Suprapubic skin (tissue), 4 donors: ENCODE measurements at regions not wholly inside any gene's neighbourhood (a gene's known extent, or its start where the extent isn't known, plus 50 kb on each side); places are given as distances from the start of the nearest gene placed in this dataset.

Experiments used
- DNase-seq, 2 donors: peaks; one replicate each; pipeline ENCODE4 v3.0.0-alpha.2; 2019; ENCODE audit warnings: low spot score in 2 of 2
- H3K27ac ChIP-seq: fragments of 200-600 bp; sonication (generic); one replicate; pipeline ENCODE4 v1.5.1; 2019
- H3K27me3 ChIP-seq: fragments of 200-600 bp; sonication (generic); one replicate; pipeline ENCODE4 v1.5.1; 2019
- H3K36me3 ChIP-seq: fragments of 200-600 bp; sonication (generic); one replicate; pipeline ENCODE4 v1.5.1; 2019
- H3K4me1 ChIP-seq: fragments of 200-600 bp; sonication (generic); one replicate; pipeline ENCODE4 v1.5.1; 2019
- H3K4me3 ChIP-seq: fragments of 200-600 bp; sonication (generic); one replicate; pipeline ENCODE4 v1.5.1; 2019; ENCODE audit warnings: mild to moderate bottlenecking
- H3K9me3 ChIP-seq: fragments of 200-600 bp; sonication (generic); one replicate; pipeline ENCODE4 v1.5.1; 2019
- CTCF ChIP-seq, 2 donors: fragments of 200-600 bp in 1 of 2; fragments of 450-650 bp in 1 of 2; sonication (generic) in 1 of 2; IDR thresholded peaks; one replicate each; pipeline ENCODE4 v1.5.1; 2016 to 2019; ENCODE audit warnings: antibody characterized with exemption in 2 of 2, mild to moderate bottlenecking in 1 of 2, moderate library complexity in 1 of 2
- EP300 ChIP-seq: sonication (generic); formaldehyde crosslinking; IDR thresholded peaks from one replicate; pipeline ENCODE4 v1.6.1; 2017; ENCODE audit warnings: antibody characterized with exemption
- POLR2A ChIP-seq, 2 donors: fragments of 450-650 bp; IDR thresholded peaks; one replicate each; pipeline ENCODE4 v1.6.1; 2017; ENCODE audit warnings: antibody characterized with exemption in 2 of 2, mild to moderate bottlenecking in 2 of 2, moderate library complexity in 2 of 2
- POLR2AphosphoS5 ChIP-seq, 3 donors: sonication (generic); formaldehyde crosslinking; IDR thresholded peaks; one replicate each; pipeline ENCODE4 v1.6.1; 2017; ENCODE audit warnings: antibody characterized with exemption in 3 of 3
- WGBS: methylation state at CpG from one replicate; pipeline ENCODE4 v1.1.5; 2018; 5-methylcytosine and 5-hydroxymethylcytosine counted together

DNA sequence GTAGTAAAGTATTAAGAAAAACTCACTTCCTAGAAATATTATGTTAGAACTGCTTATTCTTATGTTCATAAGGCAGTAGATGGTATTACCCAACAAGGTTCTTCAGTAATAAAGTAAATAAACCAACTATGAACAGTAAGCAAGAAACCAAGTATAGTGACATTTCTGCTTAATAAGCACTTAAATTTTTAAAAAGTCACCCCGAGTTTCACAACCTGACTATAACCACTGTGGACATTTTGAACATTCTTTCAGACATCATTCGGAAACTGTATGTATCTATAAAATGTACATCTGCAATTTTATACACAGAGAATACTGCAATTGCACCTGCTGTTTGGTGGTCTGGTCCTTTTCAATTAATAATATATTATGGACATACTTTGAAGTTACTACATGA, 1073.6 kb downstream of the XPNPEP1 start:
- 87% methylated on average over 2 of the region's 2 CpGs for WGBS
- H3K27ac ChIP-seq: no peak overlapping the region
- TF ChIP-seq POLR2A (IDR thresholded peaks at IDR 0.05) (no peak), POLR2AphosphoS5 (IDR thresholded peaks at IDR 0.05) (no peak), EP300 (no peak), CTCF (IDR thresholded peaks at IDR 0.05) (no peak)
- no peak for DNase-seq
- no peaks in the 10 kb centered on the region for H3K36me3 ChIP-seq
- H3K4me3 ChIP-seq: no peak overlapping the region
- H3K4me1 ChIP-seq: no peaks in the 10 kb centered on the region
- peaks cover 10% of the 10 kb centered on the region for H3K9me3 ChIP-seq
- no peaks in the 10 kb centered on the region for H3K27me3 ChIP-seq

DNA sequence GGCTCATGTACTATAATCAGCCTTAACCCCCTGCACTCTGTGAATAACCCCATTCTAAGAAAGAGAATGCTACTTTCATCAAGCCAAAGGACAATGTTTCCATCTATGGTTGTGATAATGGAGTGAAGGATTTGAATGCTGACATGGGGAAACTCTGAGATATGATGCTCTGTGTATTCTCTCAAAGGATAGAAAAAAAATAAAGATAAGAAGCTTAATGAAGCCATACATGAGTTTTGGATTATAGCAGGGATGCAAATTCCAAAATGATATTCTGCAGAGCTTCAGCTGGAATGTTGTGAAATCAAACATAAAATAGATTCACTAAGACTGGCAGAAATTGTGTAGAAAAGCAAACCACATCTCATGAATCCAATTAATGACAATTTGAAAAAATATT, 1074.1 kb downstream of the XPNPEP1 start:
- Histone ChIP-seq H3K4me1 (no peaks in the 10 kb centered on the region), H3K27ac (no peak overlapping the region), H3K36me3 (no peaks in the 10 kb centered on the region), H3K9me3 (peaks cover 10% of the 10 kb centered on the region), H3K4me3 (no peak overlapping the region), H3K27me3 (no peaks in the 10 kb centered on the region)
- TF ChIP-seq EP300 (no peak), CTCF (IDR thresholded peaks at IDR 0.05) (no peak), POLR2AphosphoS5 (IDR thresholded peaks at IDR 0.05) (no peak), POLR2A (IDR thresholded peaks at IDR 0.05) (no peak)
- no peak for DNase-seq

DNA sequence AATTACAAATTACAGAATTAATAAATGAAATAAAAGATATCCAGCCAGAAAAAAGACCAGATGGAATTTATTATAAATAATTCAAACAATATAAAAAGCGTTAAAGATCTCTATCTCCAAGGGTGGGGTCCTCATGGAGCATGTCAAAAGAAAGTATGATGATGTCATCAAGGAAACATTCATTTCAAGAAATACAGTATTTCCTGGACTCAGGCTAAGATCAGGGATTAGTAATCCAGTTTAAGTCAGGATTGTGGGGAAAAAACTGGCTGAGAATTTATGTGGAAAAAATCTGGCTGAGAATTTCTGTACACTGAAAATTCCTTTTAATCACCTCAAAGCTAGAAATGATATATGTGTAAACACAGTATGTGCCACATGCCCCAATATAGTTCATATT, 1075.3 kb downstream of the XPNPEP1 start:
- Histone ChIP-seq H3K27ac (no peak overlapping the region), H3K4me1 (no peaks in the 10 kb centered on the region), H3K9me3 (peaks cover 10% of the 10 kb centered on the region), H3K4me3 (no peak overlapping the region), H3K36me3 (no peaks in the 10 kb centered on the region), H3K27me3 (no peaks in the 10 kb centered on the region)
- no peak for DNase-seq
- WGBS: 24% methylated on average over 1 of the region's 1 CpG
- no peak for TF ChIP-seq POLR2AphosphoS5 (IDR thresholded peaks at IDR 0.05)
- TF ChIP-seq POLR2A (IDR thresholded peaks at IDR 0.05): no peak
- TF ChIP-seq CTCF (IDR thresholded peaks at IDR 0.05): no peak
- TF ChIP-seq EP300: no peak

DNA sequence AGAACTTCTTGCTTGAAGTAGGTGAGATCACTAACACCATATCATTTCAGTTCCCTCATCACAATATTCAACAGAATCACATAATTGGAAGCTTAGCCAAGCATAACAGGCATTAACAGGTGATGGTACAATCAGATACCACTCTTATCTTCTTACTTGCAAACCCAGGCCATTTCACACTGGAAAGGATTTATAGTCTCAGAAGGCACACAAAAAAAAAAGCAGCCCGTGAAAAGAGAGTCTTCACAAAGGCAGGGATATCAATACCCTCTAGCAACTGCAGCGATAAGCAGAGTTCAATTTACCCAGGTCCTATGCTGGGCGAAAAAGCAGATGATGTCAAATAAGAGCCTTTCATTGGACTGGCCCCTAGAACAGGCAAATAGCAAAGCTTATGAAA, 1082.4 kb downstream of the XPNPEP1 start:
- Histone ChIP-seq H3K9me3 (peaks cover 5% of the 10 kb centered on the region), H3K36me3 (no peaks in the 10 kb centered on the region), H3K27me3 (no peaks in the 10 kb centered on the region), H3K4me1 (no peaks in the 10 kb centered on the region), H3K4me3 (no peak overlapping the region), H3K27ac (no peak overlapping the region)
- WGBS: 62% methylated on average over 3 of the region's 3 CpGs
- no peak for DNase-seq
- TF ChIP-seq POLR2A (IDR thresholded peaks at IDR 0.05) (no peak), EP300 (no peak), POLR2AphosphoS5 (IDR thresholded peaks at IDR 0.05) (no peak), CTCF (IDR thresholded peaks at IDR 0.05) (no peak)

- Histone ChIP-seq H3K36me3 (no peaks in the 10 kb centered on the region), H3K27me3 (no peaks in the 10 kb centered on the region), H3K27ac (no peak overlapping the region), H3K4me1 (no peaks in the 10 kb centered on the region), H3K4me3 (no peak overlapping the region), H3K9me3 (no peaks in the 10 kb centered on the region)
- no peak for DNase-seq
- TF ChIP-seq POLR2AphosphoS5 (IDR thresholded peaks at IDR 0.05) (no peak), EP300 (no peak), POLR2A (IDR thresholded peaks at IDR 0.05) (no peak), CTCF (IDR thresholded peaks at IDR 0.05) (no peak)
- 84% methylated on average over 5 of the region's 5 CpGs for WGBS
Measured at GRCh38 chr10:108836362-108836761, 1086.9 kb downstream of the XPNPEP1 start.
